Fibroblast of mammary gland (primary cell): ENCODE measurements at regions not wholly inside any gene's neighbourhood (a gene's known extent, or its start where the extent isn't known, plus 50 kb on each side); places are given as distances from the start of the nearest gene placed in this dataset.

ENCODE experiments used
- DNase-seq: peaks from one replicate; pipeline ENCODE4 v3.0.0-alpha.2; 2010; ENCODE audit warnings: low read depth
- H3K4me3 ChIP-seq: 2 replicates; pipeline ENCODE4 v1.5.1; 2011; ENCODE audit warnings: low read depth, mild to moderate bottlenecking, low read length, moderate library complexity; ENCODE audit not compliant: control insufficient read depth
- TF ChIP-seq, protein P1 (sequence below): conservative IDR thresholded peaks from 2 replicates; pipeline ENCODE4 v1.5.1; 2011; ENCODE audit warnings: low read depth, low read length, inconsistent platforms; ENCODE audit not compliant: control insufficient read depth, insufficient read depth

DNA sequence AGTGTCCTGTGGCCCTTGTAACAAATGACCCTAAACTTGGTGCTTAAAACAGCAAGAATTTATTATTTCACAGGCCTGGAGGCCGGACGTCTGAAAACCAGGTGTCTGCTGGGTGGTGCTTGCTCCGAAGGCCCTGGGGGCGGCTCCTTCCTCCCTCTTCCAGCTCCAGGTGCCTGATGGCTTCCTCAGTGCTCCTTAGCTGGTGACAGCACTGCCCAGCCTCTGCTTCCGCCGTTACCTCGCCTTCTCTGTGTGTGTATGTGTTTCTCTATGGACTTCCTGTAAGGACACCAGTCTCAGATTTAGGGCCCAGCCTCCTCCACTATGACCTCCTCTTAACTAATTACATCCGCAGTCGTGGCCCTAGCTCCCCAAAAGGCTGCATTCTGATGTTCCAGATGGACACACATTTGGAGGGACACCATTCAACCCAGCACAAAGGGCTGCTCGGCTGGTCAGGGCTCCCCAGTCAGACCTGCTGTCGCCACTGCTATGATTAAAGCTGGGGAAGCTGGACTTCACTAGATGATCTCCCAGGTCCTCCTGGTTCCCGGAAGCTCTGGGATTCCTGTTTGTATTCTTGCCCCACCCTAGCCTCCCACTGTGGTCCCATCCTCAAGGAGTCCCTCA is 172.8 kb downstream of the IRF8 start:
- TF ChIP-seq, protein P1, sequence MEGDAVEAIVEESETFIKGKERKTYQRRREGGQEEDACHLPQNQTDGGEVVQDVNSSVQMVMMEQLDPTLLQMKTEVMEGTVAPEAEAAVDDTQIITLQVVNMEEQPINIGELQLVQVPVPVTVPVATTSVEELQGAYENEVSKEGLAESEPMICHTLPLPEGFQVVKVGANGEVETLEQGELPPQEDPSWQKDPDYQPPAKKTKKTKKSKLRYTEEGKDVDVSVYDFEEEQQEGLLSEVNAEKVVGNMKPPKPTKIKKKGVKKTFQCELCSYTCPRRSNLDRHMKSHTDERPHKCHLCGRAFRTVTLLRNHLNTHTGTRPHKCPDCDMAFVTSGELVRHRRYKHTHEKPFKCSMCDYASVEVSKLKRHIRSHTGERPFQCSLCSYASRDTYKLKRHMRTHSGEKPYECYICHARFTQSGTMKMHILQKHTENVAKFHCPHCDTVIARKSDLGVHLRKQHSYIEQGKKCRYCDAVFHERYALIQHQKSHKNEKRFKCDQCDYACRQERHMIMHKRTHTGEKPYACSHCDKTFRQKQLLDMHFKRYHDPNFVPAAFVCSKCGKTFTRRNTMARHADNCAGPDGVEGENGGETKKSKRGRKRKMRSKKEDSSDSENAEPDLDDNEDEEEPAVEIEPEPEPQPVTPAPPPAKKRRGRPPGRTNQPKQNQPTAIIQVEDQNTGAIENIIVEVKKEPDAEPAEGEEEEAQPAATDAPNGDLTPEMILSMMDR = no peak
- no peak overlapping the region for H3K4me3 ChIP-seq
- DNase-seq = no peak

DNA sequence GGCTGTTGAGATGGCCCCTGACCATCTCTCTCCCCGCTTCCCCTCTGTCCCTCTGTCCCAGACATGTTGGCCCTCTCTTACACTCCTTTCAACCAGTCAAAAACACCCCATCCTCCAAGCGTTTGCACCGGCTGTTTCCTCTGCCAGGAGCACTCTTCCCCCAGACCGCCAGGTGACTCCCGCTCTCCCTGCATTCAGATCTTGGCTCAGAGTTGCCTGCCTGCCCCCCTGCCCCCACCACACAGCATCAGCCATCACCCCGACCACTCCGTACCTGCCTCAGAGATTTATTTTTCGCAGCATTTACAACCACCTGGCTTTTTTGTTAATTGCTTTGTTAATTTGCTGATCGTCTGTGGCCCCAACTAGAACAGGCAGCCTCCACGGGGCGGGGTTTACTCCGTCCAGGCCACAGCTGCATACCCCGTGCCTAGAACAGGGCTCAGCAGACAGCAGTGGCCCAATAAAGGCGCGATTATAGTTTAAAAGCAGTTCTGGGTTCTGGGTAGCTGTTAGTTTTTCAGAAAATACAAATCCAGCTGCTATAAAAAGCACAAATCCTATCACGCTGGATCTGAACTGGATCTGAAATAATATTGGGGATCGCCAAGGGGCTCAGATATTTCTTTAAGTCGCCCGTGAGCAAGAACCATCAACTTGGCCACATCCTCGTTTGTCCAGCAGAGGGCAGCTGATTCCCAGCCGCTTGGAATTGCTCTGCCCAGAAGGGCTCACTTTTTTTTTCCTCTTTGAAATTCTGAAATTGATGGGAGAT is 173.6 kb downstream of the IRF8 start:
- TF ChIP-seq, protein P1 = peak; percentile 86
- H3K4me3 ChIP-seq = no peak overlapping the region
- DNase-seq = peak; percentile 70

DNA sequence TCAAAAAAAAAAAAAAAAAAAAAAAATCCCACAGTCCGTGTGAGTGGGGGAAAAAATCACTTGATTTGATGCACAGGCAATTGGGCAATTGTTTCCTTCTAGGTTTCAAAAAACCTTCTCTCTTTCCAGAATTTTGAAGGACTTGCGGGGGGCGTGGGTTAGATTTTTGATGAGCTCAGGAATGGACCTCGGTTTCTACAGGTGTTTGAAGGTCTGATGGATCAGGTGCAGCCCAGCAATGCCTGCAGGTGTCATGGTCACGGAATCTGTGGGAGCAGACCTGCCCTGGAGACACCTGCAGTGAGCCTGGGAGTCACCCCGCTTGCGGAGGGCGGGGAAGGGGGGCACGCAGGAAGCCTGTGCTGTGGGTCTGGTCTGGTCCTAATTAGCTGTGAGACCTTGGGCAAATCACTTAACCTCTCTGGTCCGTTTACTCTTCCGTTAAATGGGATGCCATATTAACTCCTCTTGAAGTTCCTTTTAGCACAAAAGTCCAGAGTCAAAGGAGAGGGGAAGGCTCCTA is 174.2 kb downstream of the IRF8 start:
- TF ChIP-seq, protein P1 = no peak
- no peak for DNase-seq
- H3K4me3 ChIP-seq = no peak overlapping the region

DNA sequence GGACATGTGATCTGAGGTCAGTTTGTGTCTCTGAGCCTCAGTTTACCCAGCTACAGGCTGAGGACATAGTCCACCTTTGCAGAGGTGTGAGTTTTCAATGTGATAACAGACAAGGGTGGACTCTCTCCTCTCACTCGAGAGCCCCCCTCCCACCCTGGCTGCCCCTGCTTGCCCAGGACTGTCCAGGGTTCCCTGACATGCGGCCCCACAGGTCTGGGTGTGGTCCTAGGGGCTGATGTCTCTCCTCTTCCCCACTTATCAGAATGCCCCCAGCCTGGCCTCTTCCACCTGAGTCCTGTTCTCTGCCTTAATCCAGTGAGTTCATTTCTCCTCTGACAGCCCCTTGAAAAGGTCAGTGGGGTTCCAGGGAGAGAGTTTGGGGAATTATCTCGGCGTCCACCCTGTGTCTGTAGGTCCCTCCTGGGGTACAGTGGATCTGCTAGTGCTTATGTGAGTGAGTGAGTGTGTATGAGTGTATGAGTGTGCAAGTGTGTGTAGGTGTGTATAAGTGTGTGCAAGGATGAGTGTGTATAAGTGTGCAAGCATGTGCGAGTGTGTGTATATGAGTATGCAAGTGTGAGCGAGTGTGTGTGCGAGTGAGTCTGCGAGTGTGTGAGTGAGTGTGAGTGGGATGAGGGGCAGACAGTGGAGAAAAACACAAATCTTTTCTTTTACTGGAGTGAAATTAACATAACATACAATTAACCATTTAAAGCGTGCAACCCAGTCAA is 175.0 kb downstream of the IRF8 start:
- TF ChIP-seq, protein P1 = no peak
- DNase-seq = no peak

DNA sequence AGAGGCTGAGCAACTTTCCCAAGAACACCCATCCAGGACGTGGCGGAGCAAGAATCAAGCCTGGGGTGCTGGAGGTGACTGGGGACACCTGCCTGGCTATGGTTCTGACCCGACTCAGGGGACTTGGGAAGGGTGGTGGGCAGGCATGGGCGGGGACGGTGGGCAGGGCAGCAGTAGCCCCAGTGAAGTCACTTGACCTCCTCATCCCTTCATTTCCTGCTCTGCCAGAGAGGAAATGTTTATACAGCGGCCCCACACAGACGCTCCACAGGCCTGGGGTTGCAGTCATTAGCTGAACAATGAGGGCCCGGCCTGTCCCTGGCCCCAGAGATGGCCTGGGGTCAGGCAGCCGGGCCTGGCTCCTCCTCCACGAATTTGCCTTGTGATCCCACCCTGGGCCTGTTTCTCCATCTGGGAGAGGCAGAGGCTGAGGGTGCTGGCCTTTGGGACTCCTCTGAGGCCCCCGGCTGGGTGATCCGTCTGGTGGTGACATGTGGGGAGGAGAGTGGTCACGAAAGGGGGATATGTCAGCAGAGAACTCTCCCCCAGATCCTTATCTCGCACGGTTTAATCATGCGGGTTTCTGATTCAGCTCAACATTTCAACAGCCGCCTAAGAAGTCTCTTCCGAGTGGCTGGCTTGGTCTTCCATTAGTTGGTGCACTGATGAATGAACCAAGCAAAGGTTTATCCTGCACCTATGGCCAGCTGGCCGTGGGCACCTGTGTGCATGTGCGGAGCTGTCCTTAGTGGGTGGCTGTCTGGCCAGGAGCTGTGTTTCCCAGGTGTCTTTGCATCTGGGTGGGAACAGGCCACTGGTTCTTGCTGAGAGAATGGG is 175.9 kb downstream of the IRF8 start:
- no peak overlapping the region for H3K4me3 ChIP-seq
- TF ChIP-seq, protein P1 = no peak
- no peak for DNase-seq

More for the DNA sequence above, 175.0 kb downstream of the IRF8 start:
- H3K4me3 ChIP-seq = no peak overlapping the region

DNA sequence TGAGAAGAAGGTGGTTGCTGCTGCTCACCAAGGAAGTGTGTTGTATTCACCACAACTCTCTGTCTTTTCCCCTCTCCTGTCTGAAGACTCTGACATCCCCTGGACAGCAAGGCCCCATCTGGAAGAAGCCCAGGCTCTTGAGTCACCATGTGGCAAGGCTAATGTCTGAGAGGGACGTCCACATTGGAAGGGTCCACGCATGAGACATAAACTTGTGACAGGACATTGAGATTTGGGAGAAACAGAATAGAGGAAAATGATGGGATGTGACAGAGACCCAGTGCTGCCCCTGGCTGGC is 176.5 kb downstream of the IRF8 start:
- TF ChIP-seq, protein P1 = no peak
- no peak for DNase-seq

More for the DNA sequence above, 176.5 kb downstream of the IRF8 start:
- H3K4me3 ChIP-seq = no peak overlapping the region
